ENCODE measurements at regions not wholly inside any gene's neighbourhood (a gene's known extent, or its start where the extent isn't known, plus 50 kb on each side); places are given as distances from the start of the nearest gene placed in this dataset.

DNA sequence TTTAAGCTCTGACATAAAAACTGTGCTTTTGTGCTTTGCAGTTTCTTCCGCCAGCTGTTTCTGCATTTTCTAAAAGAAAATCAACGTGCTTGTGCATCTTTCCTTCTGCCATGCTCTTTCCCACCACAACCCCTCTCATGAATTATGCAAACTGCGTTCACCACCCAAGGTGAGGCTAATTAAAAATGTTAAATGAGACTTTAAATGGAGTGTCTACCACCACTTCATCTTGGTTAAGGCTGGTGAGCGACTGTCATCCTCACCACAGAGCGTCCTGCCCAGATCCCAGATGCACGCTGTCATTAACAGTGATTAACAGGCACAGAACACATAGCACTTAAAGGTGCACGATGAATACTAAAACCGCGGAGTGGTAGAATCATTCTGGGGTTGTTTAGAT is 250.5 kb upstream of the RAB6C start:
- TF ChIP-seq MXI1 (IDR thresholded peaks at IDR 0.05; ENCODE audit: low read depth, low read length) (no peak), RFX5 (IDR thresholded peaks at IDR 0.05; ENCODE audit: low read length) (no peak), REST (IDR thresholded peaks at IDR 0.05; ENCODE audit: low read depth, low read length) (no peak), GABPA (IDR thresholded peaks at IDR 0.05; ENCODE audit: low read depth) (no peak), POLR2AphosphoS5 (IDR thresholded peaks at IDR 0.05; ENCODE audit: low read depth, low read length) (no peak), RCOR1 (IDR thresholded peaks at IDR 0.05; ENCODE audit: low read length) (no peak), YY1 (IDR thresholded peaks at IDR 0.05; ENCODE audit: low read depth) (no peak), TAF1 (IDR thresholded peaks at IDR 0.05; ENCODE audit: borderline replicate concordance, low read depth, low read length) (no peak), EP300 (IDR thresholded peaks at IDR 0.05; ENCODE audit: borderline replicate concordance in 1 of 2, low read depth in 1 of 2, low read length in 1 of 2) (no peak), SMC3 (IDR thresholded peaks at IDR 0.05; ENCODE audit: low read depth, low read length) (no peak), TEAD4 (IDR thresholded peaks at IDR 0.05; ENCODE audit: borderline replicate concordance, insufficient read depth) (no peak)
- TF ChIP-seq, protein P1, sequence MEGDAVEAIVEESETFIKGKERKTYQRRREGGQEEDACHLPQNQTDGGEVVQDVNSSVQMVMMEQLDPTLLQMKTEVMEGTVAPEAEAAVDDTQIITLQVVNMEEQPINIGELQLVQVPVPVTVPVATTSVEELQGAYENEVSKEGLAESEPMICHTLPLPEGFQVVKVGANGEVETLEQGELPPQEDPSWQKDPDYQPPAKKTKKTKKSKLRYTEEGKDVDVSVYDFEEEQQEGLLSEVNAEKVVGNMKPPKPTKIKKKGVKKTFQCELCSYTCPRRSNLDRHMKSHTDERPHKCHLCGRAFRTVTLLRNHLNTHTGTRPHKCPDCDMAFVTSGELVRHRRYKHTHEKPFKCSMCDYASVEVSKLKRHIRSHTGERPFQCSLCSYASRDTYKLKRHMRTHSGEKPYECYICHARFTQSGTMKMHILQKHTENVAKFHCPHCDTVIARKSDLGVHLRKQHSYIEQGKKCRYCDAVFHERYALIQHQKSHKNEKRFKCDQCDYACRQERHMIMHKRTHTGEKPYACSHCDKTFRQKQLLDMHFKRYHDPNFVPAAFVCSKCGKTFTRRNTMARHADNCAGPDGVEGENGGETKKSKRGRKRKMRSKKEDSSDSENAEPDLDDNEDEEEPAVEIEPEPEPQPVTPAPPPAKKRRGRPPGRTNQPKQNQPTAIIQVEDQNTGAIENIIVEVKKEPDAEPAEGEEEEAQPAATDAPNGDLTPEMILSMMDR (IDR thresholded peaks at IDR 0.05) = no peak
- TF ChIP-seq, protein P2, sequence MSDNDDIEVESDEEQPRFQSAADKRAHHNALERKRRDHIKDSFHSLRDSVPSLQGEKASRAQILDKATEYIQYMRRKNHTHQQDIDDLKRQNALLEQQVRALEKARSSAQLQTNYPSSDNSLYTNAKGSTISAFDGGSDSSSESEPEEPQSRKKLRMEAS (IDR thresholded peaks at IDR 0.05; ENCODE audit: low read depth) = no peak

Measured in SK-N-SH (cell line).